OCI-LY1 (cell line): ENCODE measurements at regions not wholly inside any gene's neighbourhood (a gene's known extent, or its start where the extent isn't known, plus 50 kb on each side); places are given as distances from the start of the nearest gene placed in this dataset.

ENCODE experiments used
- CTCF ChIP-seq: fragments of 200-600 bp; sonication (generic), shearing (Covaris generic); IDR thresholded peaks from 2 replicates; pipeline ENCODE4 v1.5.1; 2017; ENCODE audit warnings: mild to moderate bottlenecking, antibody characterized with exemption, low read length, moderate library complexity, mixed read lengths
- EZH2 ChIP-seq: fragments of 200-600 bp; sonication (generic), shearing (Covaris generic); IDR thresholded peaks from 2 replicates; pipeline ENCODE4 v1.8.0; 2017; ENCODE audit warnings: borderline replicate concordance, mixed run types, mild to moderate bottlenecking, antibody characterized with exemption, low read length, moderate library complexity, mixed read lengths

- TF ChIP-seq CTCF, result no peak
- no peak for TF ChIP-seq EZH2
Observed at GRCh38 chr16:86087011-86087895, 188.3 kb downstream of the IRF8 start.
